Neural cell (in vitro differentiated cells): ENCODE measurements at regions not wholly inside any gene's neighbourhood (a gene's known extent, or its start where the extent isn't known, plus 50 kb on each side); places are given as distances from the start of the nearest gene placed in this dataset.

ENCODE experiments used
- EP300 ChIP-seq: fragments of 450-650 bp; conservative IDR thresholded peaks from 2 replicates; pipeline ENCODE4 v1.6.1; 2014; ENCODE audit warnings: antibody characterized with exemption, mild to moderate bottlenecking, moderate library complexity; ENCODE audit not compliant: poor library complexity, severe bottlenecking
- EZH2 ChIP-seq: fragments of 200-600, 300-800 bp; shearing (Covaris generic), sonication (generic); IDR thresholded peaks from 2 replicates; pipeline ENCODE4 v1.6.1; 2014; ENCODE audit warnings: antibody characterized with exemption, low read length, borderline replicate concordance, mild to moderate bottlenecking; ENCODE audit not compliant: insufficient read depth, poor library complexity, severe bottlenecking
- MXI1 ChIP-seq: fragments of 450-650 bp; conservative IDR thresholded peaks from 2 replicates; pipeline ENCODE4 v1.6.1; 2014; ENCODE audit warnings: antibody characterized with exemption, mild to moderate bottlenecking; ENCODE audit not compliant: poor library complexity, severe bottlenecking
- POLR2AphosphoS5 ChIP-seq: IDR thresholded peaks from 2 replicates; pipeline ENCODE4 v1.6.1; 2012
- RAD21 ChIP-seq: fragments of 450-650 bp; conservative IDR thresholded peaks from 2 replicates; pipeline ENCODE4 v1.6.1; 2014; ENCODE audit warnings: antibody characterized with exemption, mild to moderate bottlenecking, moderate library complexity
- SMC3 ChIP-seq: fragments of 450-650 bp; conservative IDR thresholded peaks from 2 replicates; pipeline ENCODE4 v1.6.1; 2014; ENCODE audit warnings: antibody characterized with exemption, mild to moderate bottlenecking, moderate library complexity; ENCODE audit not compliant: poor library complexity
- TF ChIP-seq, protein P1 (sequence below): fragments of 450-650 bp; IDR thresholded peaks from 2 replicates; pipeline ENCODE4 v1.5.1; 2014; ENCODE audit warnings: antibody characterized with exemption, mild to moderate bottlenecking, moderate library complexity; ENCODE audit not compliant: poor library complexity, severe bottlenecking
- TF ChIP-seq, protein P2 (sequence below): IDR thresholded peaks from 2 replicates; pipeline ENCODE4 v1.6.1; 2012; ENCODE audit warnings: borderline replicate concordance

DNA sequence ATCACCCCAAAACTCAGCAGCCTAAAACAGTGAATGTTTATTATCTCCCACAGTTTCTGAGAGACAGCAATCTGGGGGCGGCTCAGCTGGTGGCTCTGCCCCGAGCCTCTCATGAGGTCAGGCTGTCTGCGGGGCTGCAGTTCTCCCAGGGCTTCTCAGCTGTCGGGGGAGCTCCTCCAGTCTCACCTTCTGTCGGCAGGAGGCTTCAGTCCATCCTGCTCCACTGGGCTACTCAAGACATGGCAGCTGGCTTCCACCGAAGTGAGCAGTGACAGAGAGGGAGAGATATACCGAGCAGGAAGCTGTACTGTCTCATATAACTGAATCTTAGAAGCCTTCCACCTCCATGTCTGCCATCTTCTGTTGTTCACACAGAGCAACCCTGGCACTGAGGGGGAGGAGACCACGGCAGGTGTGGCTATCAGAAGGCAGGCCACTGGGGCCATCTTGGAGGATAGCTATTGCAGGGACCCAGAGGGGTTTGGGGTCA, 72.8 kb upstream of the ITGA11 start:
- TF ChIP-seq, protein P1, sequence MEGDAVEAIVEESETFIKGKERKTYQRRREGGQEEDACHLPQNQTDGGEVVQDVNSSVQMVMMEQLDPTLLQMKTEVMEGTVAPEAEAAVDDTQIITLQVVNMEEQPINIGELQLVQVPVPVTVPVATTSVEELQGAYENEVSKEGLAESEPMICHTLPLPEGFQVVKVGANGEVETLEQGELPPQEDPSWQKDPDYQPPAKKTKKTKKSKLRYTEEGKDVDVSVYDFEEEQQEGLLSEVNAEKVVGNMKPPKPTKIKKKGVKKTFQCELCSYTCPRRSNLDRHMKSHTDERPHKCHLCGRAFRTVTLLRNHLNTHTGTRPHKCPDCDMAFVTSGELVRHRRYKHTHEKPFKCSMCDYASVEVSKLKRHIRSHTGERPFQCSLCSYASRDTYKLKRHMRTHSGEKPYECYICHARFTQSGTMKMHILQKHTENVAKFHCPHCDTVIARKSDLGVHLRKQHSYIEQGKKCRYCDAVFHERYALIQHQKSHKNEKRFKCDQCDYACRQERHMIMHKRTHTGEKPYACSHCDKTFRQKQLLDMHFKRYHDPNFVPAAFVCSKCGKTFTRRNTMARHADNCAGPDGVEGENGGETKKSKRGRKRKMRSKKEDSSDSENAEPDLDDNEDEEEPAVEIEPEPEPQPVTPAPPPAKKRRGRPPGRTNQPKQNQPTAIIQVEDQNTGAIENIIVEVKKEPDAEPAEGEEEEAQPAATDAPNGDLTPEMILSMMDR, result no peak
- TF ChIP-seq EZH2, result no peak
- TF ChIP-seq POLR2AphosphoS5, result no peak
- TF ChIP-seq EP300, result no peak
- no peak for TF ChIP-seq RAD21
- TF ChIP-seq, protein P2, sequence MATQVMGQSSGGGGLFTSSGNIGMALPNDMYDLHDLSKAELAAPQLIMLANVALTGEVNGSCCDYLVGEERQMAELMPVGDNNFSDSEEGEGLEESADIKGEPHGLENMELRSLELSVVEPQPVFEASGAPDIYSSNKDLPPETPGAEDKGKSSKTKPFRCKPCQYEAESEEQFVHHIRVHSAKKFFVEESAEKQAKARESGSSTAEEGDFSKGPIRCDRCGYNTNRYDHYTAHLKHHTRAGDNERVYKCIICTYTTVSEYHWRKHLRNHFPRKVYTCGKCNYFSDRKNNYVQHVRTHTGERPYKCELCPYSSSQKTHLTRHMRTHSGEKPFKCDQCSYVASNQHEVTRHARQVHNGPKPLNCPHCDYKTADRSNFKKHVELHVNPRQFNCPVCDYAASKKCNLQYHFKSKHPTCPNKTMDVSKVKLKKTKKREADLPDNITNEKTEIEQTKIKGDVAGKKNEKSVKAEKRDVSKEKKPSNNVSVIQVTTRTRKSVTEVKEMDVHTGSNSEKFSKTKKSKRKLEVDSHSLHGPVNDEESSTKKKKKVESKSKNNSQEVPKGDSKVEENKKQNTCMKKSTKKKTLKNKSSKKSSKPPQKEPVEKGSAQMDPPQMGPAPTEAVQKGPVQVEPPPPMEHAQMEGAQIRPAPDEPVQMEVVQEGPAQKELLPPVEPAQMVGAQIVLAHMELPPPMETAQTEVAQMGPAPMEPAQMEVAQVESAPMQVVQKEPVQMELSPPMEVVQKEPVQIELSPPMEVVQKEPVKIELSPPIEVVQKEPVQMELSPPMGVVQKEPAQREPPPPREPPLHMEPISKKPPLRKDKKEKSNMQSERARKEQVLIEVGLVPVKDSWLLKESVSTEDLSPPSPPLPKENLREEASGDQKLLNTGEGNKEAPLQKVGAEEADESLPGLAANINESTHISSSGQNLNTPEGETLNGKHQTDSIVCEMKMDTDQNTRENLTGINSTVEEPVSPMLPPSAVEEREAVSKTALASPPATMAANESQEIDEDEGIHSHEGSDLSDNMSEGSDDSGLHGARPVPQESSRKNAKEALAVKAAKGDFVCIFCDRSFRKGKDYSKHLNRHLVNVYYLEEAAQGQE, result no peak
- no peak for TF ChIP-seq SMC3
- TF ChIP-seq MXI1, result no peak
